ENCODE measurements at regions not wholly inside any gene's neighbourhood (a gene's known extent, or its start where the extent isn't known, plus 50 kb on each side); places are given as distances from the start of the nearest gene placed in this dataset.

- H3K4me1 ChIP-seq (ENCODE audit: control insufficient read depth, insufficient read depth, low read length) = no peaks in the 10 kb centered on the region
- DNase-seq (ENCODE audit: low read depth, low spot score) = peak; percentile 18
- intact Hi-C loops (cut with micrococcal nuclease; ENCODE audit: unreplicated experiment) (loop anchor here (10.0 kb wide), 1 partner anchor 119 kb away; no protein-coding TSS in a partner anchor), in situ Hi-C loops (cut with HindIII; ENCODE audit: low pct_unique_long_range_greater_than_20kb, low sequenced_read_pairs) (no loop called here)
- H3K27ac ChIP-seq (ENCODE audit: low read length) = no peak overlapping the region
- no peaks in the 10 kb centered on the region for H3K36me3 ChIP-seq (ENCODE audit: control insufficient read depth, insufficient read depth, low read length)
- no peak for TF ChIP-seq SIN3A (IDR thresholded peaks at IDR 0.05; ENCODE audit: borderline replicate concordance, insufficient read depth, low read depth, low read length)
- TF ChIP-seq, protein P1, sequence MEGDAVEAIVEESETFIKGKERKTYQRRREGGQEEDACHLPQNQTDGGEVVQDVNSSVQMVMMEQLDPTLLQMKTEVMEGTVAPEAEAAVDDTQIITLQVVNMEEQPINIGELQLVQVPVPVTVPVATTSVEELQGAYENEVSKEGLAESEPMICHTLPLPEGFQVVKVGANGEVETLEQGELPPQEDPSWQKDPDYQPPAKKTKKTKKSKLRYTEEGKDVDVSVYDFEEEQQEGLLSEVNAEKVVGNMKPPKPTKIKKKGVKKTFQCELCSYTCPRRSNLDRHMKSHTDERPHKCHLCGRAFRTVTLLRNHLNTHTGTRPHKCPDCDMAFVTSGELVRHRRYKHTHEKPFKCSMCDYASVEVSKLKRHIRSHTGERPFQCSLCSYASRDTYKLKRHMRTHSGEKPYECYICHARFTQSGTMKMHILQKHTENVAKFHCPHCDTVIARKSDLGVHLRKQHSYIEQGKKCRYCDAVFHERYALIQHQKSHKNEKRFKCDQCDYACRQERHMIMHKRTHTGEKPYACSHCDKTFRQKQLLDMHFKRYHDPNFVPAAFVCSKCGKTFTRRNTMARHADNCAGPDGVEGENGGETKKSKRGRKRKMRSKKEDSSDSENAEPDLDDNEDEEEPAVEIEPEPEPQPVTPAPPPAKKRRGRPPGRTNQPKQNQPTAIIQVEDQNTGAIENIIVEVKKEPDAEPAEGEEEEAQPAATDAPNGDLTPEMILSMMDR (IDR thresholded peaks at IDR 0.05) = peak; percentile 83
- H3K27me3 ChIP-seq (ENCODE audit: control insufficient read depth, insufficient read depth, low read length) = no peaks in the 10 kb centered on the region
- ChIA-PET CTCF (interaction anchor here (1.0 kb wide), 1 partner anchor 575 kb away, joined by 4 read pairs; no protein-coding TSS in a partner anchor), POLR2A (interaction anchor here (0.5 kb wide), 1 partner anchor 82 kb away, joined by 8 read pairs; no protein-coding TSS in a partner anchor)
- no peak overlapping the region for H3K4me3 ChIP-seq (ENCODE audit: low read depth in 2 of 2, low read length in 2 of 2)
- ATAC-seq = peak; percentile 95
- no TSS peak for BruUV-seq (replicated peaks)
- H3K9me3 ChIP-seq (ENCODE audit: control insufficient read depth, insufficient read depth, low read depth, low read length) = no peaks in the 10 kb centered on the region
These were observed 97.7 kb upstream of the IPO5 start for GRCh38 chr13:97855570-97856303.

GRCh38 chr13:97856304-97856675 lies 97.2 kb upstream of the IPO5 start:
- Histone ChIP-seq H3K9me3 (ENCODE audit: control insufficient read depth, insufficient read depth, low read depth, low read length) (no peaks in the 10 kb centered on the region), H3K4me3 (ENCODE audit: low read depth in 2 of 2, low read length in 2 of 2) (no peak overlapping the region), H3K27me3 (ENCODE audit: control insufficient read depth, insufficient read depth, low read length) (no peaks in the 10 kb centered on the region), H3K4me1 (ENCODE audit: control insufficient read depth, insufficient read depth, low read length) (no peaks in the 10 kb centered on the region), H3K36me3 (ENCODE audit: control insufficient read depth, insufficient read depth, low read length) (no peaks in the 10 kb centered on the region), H3K27ac (ENCODE audit: low read length) (no peak overlapping the region)
- ChIA-PET POLR2A (interaction anchor here (0.5 kb wide), 1 partner anchor 81 kb away, joined by 8 read pairs; no protein-coding TSS in a partner anchor), CTCF (interaction anchor here (1.0 kb wide), 1 partner anchor 574 kb away, joined by 4 read pairs; no protein-coding TSS in a partner anchor)
- intact Hi-C loops (cut with micrococcal nuclease; ENCODE audit: unreplicated experiment) = loop anchor here (10.0 kb wide), 1 partner anchor 119 kb away; no protein-coding TSS in a partner anchor
- TF ChIP-seq, protein P1 (IDR thresholded peaks at IDR 0.05) = no peak
- TF ChIP-seq POLR2AphosphoS5 (IDR thresholded peaks at IDR 0.05; ENCODE audit: low read depth, low read length) (no peak), SIN3A (IDR thresholded peaks at IDR 0.05; ENCODE audit: borderline replicate concordance, insufficient read depth, low read depth, low read length) (no peak), TCF7L2 (IDR thresholded peaks at IDR 0.05; ENCODE audit: low read depth, low read length) (no peak)
- TF ChIP-seq, protein P2, sequence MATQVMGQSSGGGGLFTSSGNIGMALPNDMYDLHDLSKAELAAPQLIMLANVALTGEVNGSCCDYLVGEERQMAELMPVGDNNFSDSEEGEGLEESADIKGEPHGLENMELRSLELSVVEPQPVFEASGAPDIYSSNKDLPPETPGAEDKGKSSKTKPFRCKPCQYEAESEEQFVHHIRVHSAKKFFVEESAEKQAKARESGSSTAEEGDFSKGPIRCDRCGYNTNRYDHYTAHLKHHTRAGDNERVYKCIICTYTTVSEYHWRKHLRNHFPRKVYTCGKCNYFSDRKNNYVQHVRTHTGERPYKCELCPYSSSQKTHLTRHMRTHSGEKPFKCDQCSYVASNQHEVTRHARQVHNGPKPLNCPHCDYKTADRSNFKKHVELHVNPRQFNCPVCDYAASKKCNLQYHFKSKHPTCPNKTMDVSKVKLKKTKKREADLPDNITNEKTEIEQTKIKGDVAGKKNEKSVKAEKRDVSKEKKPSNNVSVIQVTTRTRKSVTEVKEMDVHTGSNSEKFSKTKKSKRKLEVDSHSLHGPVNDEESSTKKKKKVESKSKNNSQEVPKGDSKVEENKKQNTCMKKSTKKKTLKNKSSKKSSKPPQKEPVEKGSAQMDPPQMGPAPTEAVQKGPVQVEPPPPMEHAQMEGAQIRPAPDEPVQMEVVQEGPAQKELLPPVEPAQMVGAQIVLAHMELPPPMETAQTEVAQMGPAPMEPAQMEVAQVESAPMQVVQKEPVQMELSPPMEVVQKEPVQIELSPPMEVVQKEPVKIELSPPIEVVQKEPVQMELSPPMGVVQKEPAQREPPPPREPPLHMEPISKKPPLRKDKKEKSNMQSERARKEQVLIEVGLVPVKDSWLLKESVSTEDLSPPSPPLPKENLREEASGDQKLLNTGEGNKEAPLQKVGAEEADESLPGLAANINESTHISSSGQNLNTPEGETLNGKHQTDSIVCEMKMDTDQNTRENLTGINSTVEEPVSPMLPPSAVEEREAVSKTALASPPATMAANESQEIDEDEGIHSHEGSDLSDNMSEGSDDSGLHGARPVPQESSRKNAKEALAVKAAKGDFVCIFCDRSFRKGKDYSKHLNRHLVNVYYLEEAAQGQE (IDR thresholded peaks at IDR 0.05; ENCODE audit: insufficient read depth in 1 of 2, low read depth in 2 of 2, low read length in 1 of 2) = no peak
- BruUV-seq (replicated peaks) = no TSS peak
- no peak for DNase-seq (ENCODE audit: low read depth, low spot score)
- in situ Hi-C loops (cut with HindIII; ENCODE audit: low pct_unique_long_range_greater_than_20kb, low sequenced_read_pairs) = no loop called here
- no peak for ATAC-seq
